SU-DHL-6 (cell line): ENCODE measurements at regions not wholly inside any gene's neighbourhood (a gene's known extent, or its start where the extent isn't known, plus 50 kb on each side); places are given as distances from the start of the nearest gene placed in this dataset.

Source experiments
- H2AFZ ChIP-seq: fragments of 200-600 bp; sonication (generic); 2 replicates; pipeline ENCODE4 v1.6.1; 2014; ENCODE audit warnings: low read depth, mild to moderate bottlenecking, moderate library complexity, mixed read lengths, antibody characterized with exemption, low read length; ENCODE audit not compliant: severe bottlenecking
- H3F3A ChIP-seq: fragments of 200-600 bp; shearing (Covaris generic); 2 replicates; pipeline ENCODE4 v1.6.0; 2016; ENCODE audit warnings: antibody characterized with exemption, mild to moderate bottlenecking; ENCODE audit not compliant: insufficient read depth
- H3K27ac ChIP-seq: fragments of 200-600 bp; sonication (generic); 2 replicates; pipeline ENCODE4 v1.5.1; 2016; ENCODE audit warnings: low read depth, mild to moderate bottlenecking, low read length, moderate library complexity, mixed read lengths
- H3K27me3 ChIP-seq: fragments of 200-600 bp; sonication (generic), shearing (Covaris generic); 2 replicates; pipeline ENCODE4 v1.6.0; 2014; ENCODE audit warnings: mild to moderate bottlenecking, low read length
- H3K36me3 ChIP-seq: fragments of 200-600 bp; sonication (generic); 2 replicates; pipeline ENCODE4 v1.6.1; 2014; ENCODE audit warnings: mild to moderate bottlenecking, low read length, mixed read lengths
- H3K4me2 ChIP-seq: fragments of 300-600, 200-600 bp; shearing (Covaris generic), sonication (generic); 2 replicates; pipeline ENCODE4 v1.6.0; 2014; ENCODE audit warnings: low read length, low read depth, mild to moderate bottlenecking; ENCODE audit not compliant: poor library complexity, severe bottlenecking
- H3K4me3 ChIP-seq: fragments of 200-600 bp; sonication (generic); 2 replicates; pipeline ENCODE4 v1.5.1; 2014; ENCODE audit warnings: antibody characterized with exemption, low read length, mild to moderate bottlenecking, mixed read lengths; ENCODE audit not compliant: insufficient read depth, poor library complexity, severe bottlenecking
- H3K79me2 ChIP-seq: fragments of 200-600 bp; sonication (generic); 2 replicates; pipeline ENCODE4 v1.6.1; 2014; ENCODE audit warnings: mild to moderate bottlenecking, low read length, moderate library complexity; ENCODE audit not compliant: insufficient read depth
- H3K9ac ChIP-seq: fragments of 200-600 bp; sonication (generic); 2 replicates; pipeline ENCODE4 v1.7.0; 2014; ENCODE audit warnings: mild to moderate bottlenecking, low read length
- H3K9me2 ChIP-seq: fragments of 200-600 bp; sonication (generic); replicated peaks from 2 replicates; pipeline ENCODE4 v1.6.1; 2014; ENCODE audit warnings: low read length; ENCODE audit not compliant: insufficient read depth
- H3K9me3 ChIP-seq: fragments of 200-600 bp; sonication (generic); 2 replicates; pipeline ENCODE4 v1.6.1; 2014; ENCODE audit warnings: low read length, mixed read lengths; ENCODE audit not compliant: insufficient read depth
- H4K20me1 ChIP-seq: fragments of 200-600 bp; sonication (generic); 2 replicates; pipeline ENCODE4 v1.6.1; 2014; ENCODE audit warnings: low read depth, mild to moderate bottlenecking, antibody characterized with exemption, low read length, moderate library complexity, mixed read lengths
- CTCF ChIP-seq: fragments of 200-600 bp; sonication (generic); IDR thresholded peaks from one replicate; pipeline ENCODE4 v1.5.1; 2017; ENCODE audit warnings: antibody characterized with exemption, mild to moderate bottlenecking, low read length, moderate library complexity; ENCODE audit not compliant: insufficient read depth, poor library complexity, severe bottlenecking
- EZH2phosphoT487 ChIP-seq: fragments of 200-600 bp; sonication (generic), shearing (Covaris generic); conservative IDR thresholded peaks from 2 replicates; pipeline ENCODE4 v1.6.1; 2018; ENCODE audit warnings: mild to moderate bottlenecking, antibody characterized with exemption, low read length, moderate library complexity, mixed read lengths

- Histone ChIP-seq H3F3A (no peaks in the 10 kb centered on the region), H3K9me3 (no peaks in the 10 kb centered on the region), H3K79me2 (no peaks in the 10 kb centered on the region), H3K4me2 (no peak overlapping the region), H3K27me3 (no peaks in the 10 kb centered on the region), H3K27ac (no peak overlapping the region), H3K9ac (no peak overlapping the region), H3K36me3 (no peaks in the 10 kb centered on the region), H3K4me3 (no peak overlapping the region), H4K20me1 (no peaks in the 10 kb centered on the region), H2AFZ (no peak overlapping the region), H3K9me2 (no peaks in the 10 kb centered on the region)
- TF ChIP-seq CTCF (no peak), EZH2phosphoT487 (no peak)
Measured at GRCh38 chr17:12320286-12320685, 299.6 kb downstream of the MAP2K4 start.

- H3K9ac ChIP-seq, result no peak overlapping the region
- no peaks in the 10 kb centered on the region for H3F3A ChIP-seq
- H3K27me3 ChIP-seq, result no peaks in the 10 kb centered on the region
- no peaks in the 10 kb centered on the region; the same call in 1 of the 2 replicates for H3K9me2 ChIP-seq
- no peak overlapping the region for H3K4me2 ChIP-seq
- H3K79me2 ChIP-seq, result no peaks in the 10 kb centered on the region
- H4K20me1 ChIP-seq, result no peaks in the 10 kb centered on the region
- H2AFZ ChIP-seq, result no peak overlapping the region
- peaks cover 16% of the 10 kb centered on the region for H3K9me3 ChIP-seq
- H3K36me3 ChIP-seq, result peaks cover 5% of the 10 kb centered on the region; the same call in 1 of the 2 replicates
- no peak overlapping the region for H3K4me3 ChIP-seq
- no peak overlapping the region for H3K27ac ChIP-seq
- no peak for TF ChIP-seq CTCF
- no peak for TF ChIP-seq EZH2phosphoT487
Measured at GRCh38 chr17:12328204-12328603, 307.5 kb downstream of the MAP2K4 start.

- H3K9me2 ChIP-seq, result no peaks in the 10 kb centered on the region; the same call in 1 of the 2 replicates
- H3K27ac ChIP-seq, result no peak overlapping the region
- H3K4me2 ChIP-seq, result no peak overlapping the region
- H3F3A ChIP-seq, result no peaks in the 10 kb centered on the region
- H3K79me2 ChIP-seq, result no peaks in the 10 kb centered on the region
- peaks cover 16% of the 10 kb centered on the region for H3K9me3 ChIP-seq
- H3K36me3 ChIP-seq, result peaks cover 5% of the 10 kb centered on the region; the same call in 1 of the 2 replicates
- no peak for TF ChIP-seq CTCF
- TF ChIP-seq EZH2phosphoT487, result no peak
- no peaks in the 10 kb centered on the region for H3K27me3 ChIP-seq
- H4K20me1 ChIP-seq, result no peaks in the 10 kb centered on the region
- H3K4me3 ChIP-seq, result no peak overlapping the region
- no peak overlapping the region for H3K9ac ChIP-seq
- H2AFZ ChIP-seq, result no peak overlapping the region
Measured at GRCh38 chr17:12330456-12330855, 309.8 kb downstream of the MAP2K4 start.

GRCh38 chr17:12341328-12341727 lies 320.7 kb downstream of the MAP2K4 start:
- Histone ChIP-seq H3K4me2 (no peak overlapping the region), H2AFZ (no peak overlapping the region), H3K9me2 (no peaks in the 10 kb centered on the region), H4K20me1 (no peaks in the 10 kb centered on the region), H3K27me3 (no peaks in the 10 kb centered on the region), H3K36me3 (no peaks in the 10 kb centered on the region), H3K9me3 (no peaks in the 10 kb centered on the region), H3F3A (no peaks in the 10 kb centered on the region), H3K27ac (no peak overlapping the region), H3K79me2 (no peaks in the 10 kb centered on the region), H3K4me3 (no peak overlapping the region), H3K9ac (no peak overlapping the region)
- no peak for TF ChIP-seq CTCF
- TF ChIP-seq EZH2phosphoT487, result no peak
